ENCODE measurements at regions not wholly inside any gene's neighbourhood (a gene's known extent, or its start where the extent isn't known, plus 50 kb on each side); places are given as distances from the start of the nearest gene placed in this dataset.
"Not testable (repeated sequence)": the region's sequence is repeated elsewhere in the genome, so short reads cannot be mapped to it uniquely, and the experiment has no call there.

- Histone ChIP-seq H3K4me3 (no peak overlapping the region), H3K27ac (no peak overlapping the region), H3K36me3 (no peaks in the 10 kb centered on the region), H3K9me3 (no peaks in the 10 kb centered on the region), H3K27me3 (no peaks in the 10 kb centered on the region), H3K4me1 (peaks cover 0 to 28% (median 11%) of the 10 kb centered on the region in 3 donors)
- peak; percentile 46 for ATAC-seq
- WGBS, 2 donors (ENCODE audit: low coverage in 1 of 2), result 48 to 50% methylated on average over 2 of the region's 2 CpGs
- TF ChIP-seq POLR2A (IDR thresholded peaks at IDR 0.05) (no peak), CTCF (IDR thresholded peaks at IDR 0.05) (no peak), POLR2AphosphoS5 (IDR thresholded peaks at IDR 0.05) (peak; percentile 14)
Observed at GRCh38 chr2:234366891-234367290, 130.0 kb downstream of the ARL4C start.

GRCh38 chr2:234364661-234365060 lies 132.2 kb downstream of the ARL4C start:
- H3K4me1 ChIP-seq, result peaks cover 0 to 28% (median 11%) of the 10 kb centered on the region in 3 donors
- H3K9me3 ChIP-seq, result no peaks in the 10 kb centered on the region
- no peak overlapping the region for H3K27ac ChIP-seq
- no peaks in the 10 kb centered on the region for H3K36me3 ChIP-seq
- H3K4me3 ChIP-seq, result no peak overlapping the region
- peaks cover 8% of the 10 kb centered on the region for H3K27me3 ChIP-seq
- 61 to 70% methylated on average over 6 to 8 of the region's 8 CpGs for WGBS, 2 donors (ENCODE audit: low coverage in 1 of 2)
- TF ChIP-seq POLR2AphosphoS5 (IDR thresholded peaks at IDR 0.05), result no peak
- no peak for TF ChIP-seq POLR2A (IDR thresholded peaks at IDR 0.05)
- no peak for TF ChIP-seq EP300 (IDR thresholded peaks at IDR 0.05)
- TF ChIP-seq CTCF (IDR thresholded peaks at IDR 0.05), result no peak
- ATAC-seq, result no peak

GRCh38 chr2:234363647-234364294 lies 133.1 kb downstream of the ARL4C start:
- H3K4me1 ChIP-seq, result peaks cover 0 to 23% (median 9%) of the 10 kb centered on the region in 3 donors
- H3K27ac ChIP-seq, result no peak overlapping the region
- 46 to 47% methylated on average over 7 to 8 of the region's 10 CpGs for WGBS, 2 donors (ENCODE audit: low coverage in 1 of 2)
- TF ChIP-seq POLR2AphosphoS5 (IDR thresholded peaks at IDR 0.05), result no peak
- TF ChIP-seq EP300 (IDR thresholded peaks at IDR 0.05), result no peak
- no peak for TF ChIP-seq POLR2A (IDR thresholded peaks at IDR 0.05)
- no peak for TF ChIP-seq CTCF (IDR thresholded peaks at IDR 0.05)
- no peak overlapping the region for H3K4me3 ChIP-seq
- no peaks in the 10 kb centered on the region for H3K36me3 ChIP-seq
- ATAC-seq, result no peak
- no peaks in the 10 kb centered on the region for H3K9me3 ChIP-seq
- H3K27me3 ChIP-seq, result peaks cover 8% of the 10 kb centered on the region

GRCh38 chr2:234363011-234363487 lies 133.8 kb downstream of the ARL4C start:
- H3K9me3 ChIP-seq, result no peaks in the 10 kb centered on the region
- H3K4me1 ChIP-seq, result peaks cover 0 to 16% (median 4%) of the 10 kb centered on the region in 3 donors
- no peak overlapping the region for H3K27ac ChIP-seq
- no peak overlapping the region for H3K4me3 ChIP-seq
- no peak for TF ChIP-seq POLR2A (IDR thresholded peaks at IDR 0.05)
- TF ChIP-seq POLR2AphosphoS5 (IDR thresholded peaks at IDR 0.05), result no peak
- no peak for TF ChIP-seq EP300 (IDR thresholded peaks at IDR 0.05)
- TF ChIP-seq CTCF (IDR thresholded peaks at IDR 0.05), result no peak
- ATAC-seq, result no peak
- 28 to 31% methylated on average over 3 of the region's 4 CpGs for WGBS, 2 donors (ENCODE audit: low coverage in 1 of 2)
- no peaks in the 10 kb centered on the region for H3K36me3 ChIP-seq
- peaks cover 8% of the 10 kb centered on the region for H3K27me3 ChIP-seq

GRCh38 chr2:234360313-234360975 lies 136.4 kb downstream of the ARL4C start:
- H3K4me1 ChIP-seq, H3K36me3 ChIP-seq, H3K9me3 ChIP-seq, H3K27ac ChIP-seq, H3K4me3 ChIP-seq, ATAC-seq: not testable (repeated sequence)
- H3K27me3 ChIP-seq, result peaks cover 12% of the 10 kb centered on the region

Measured in gastroesophageal sphincter (tissue), 4 donors.